ENCODE measurements at regions not wholly inside any gene's neighbourhood (a gene's known extent, or its start where the extent isn't known, plus 50 kb on each side); places are given as distances from the start of the nearest gene placed in this dataset.

- Histone ChIP-seq H3K9me3 (ENCODE audit: control insufficient read depth in 2 of 2, low read length in 2 of 2) (no peaks in the 10 kb centered on the region), H3K27ac (ENCODE audit: low read length) (no peak overlapping the region), H3K4me1 (ENCODE audit: control insufficient read depth, insufficient read depth, low read length) (no peaks in the 10 kb centered on the region), H3K27me3 (ENCODE audit: control insufficient read depth in 1 of 2, insufficient read depth in 2 of 2, low read length in 2 of 2) (peaks cover 0 to 4% of the 10 kb centered on the region in 2 donors), H3K4me3 (ENCODE audit: low read length in 2 of 2) (no peak overlapping the region), H3K9ac (ENCODE audit: low read length in 2 of 2) (no peak overlapping the region), H3K36me3 (ENCODE audit: control insufficient read depth in 2 of 2, insufficient read depth in 2 of 2, low read length in 2 of 2) (no peaks in the 10 kb centered on the region)
Measured at GRCh38 chr6:2542101-2542857, 208.4 kb downstream of the MYLK4 start.

- no peak overlapping the region for H3K4me3 ChIP-seq (ENCODE audit: low read length in 2 of 2)
- H3K9me3 ChIP-seq (ENCODE audit: control insufficient read depth in 2 of 2, low read length in 2 of 2), result peaks cover 0 to 1% of the 10 kb centered on the region in 2 donors
- H3K4me1 ChIP-seq (ENCODE audit: control insufficient read depth, insufficient read depth, low read length), result no peaks in the 10 kb centered on the region
- no peak overlapping the region for H3K27ac ChIP-seq (ENCODE audit: low read length)
- H3K9ac ChIP-seq (ENCODE audit: low read length in 2 of 2), result no peak overlapping the region
- no peaks in the 10 kb centered on the region for H3K36me3 ChIP-seq (ENCODE audit: control insufficient read depth in 2 of 2, insufficient read depth in 2 of 2, low read length in 2 of 2)
- peaks cover 2 to 3% of the 10 kb centered on the region in 2 donors for H3K27me3 ChIP-seq (ENCODE audit: control insufficient read depth in 1 of 2, insufficient read depth in 2 of 2, low read length in 2 of 2)
Measured at GRCh38 chr6:2536451-2536850, 214.3 kb downstream of the MYLK4 start.

- H3K4me1 ChIP-seq (ENCODE audit: control insufficient read depth, insufficient read depth, low read length), result no peaks in the 10 kb centered on the region
- no peak overlapping the region for H3K27ac ChIP-seq (ENCODE audit: low read length)
- peaks cover 2 to 3% of the 10 kb centered on the region in 2 donors for H3K27me3 ChIP-seq (ENCODE audit: control insufficient read depth in 1 of 2, insufficient read depth in 2 of 2, low read length in 2 of 2)
- H3K36me3 ChIP-seq (ENCODE audit: control insufficient read depth in 2 of 2, insufficient read depth in 2 of 2, low read length in 2 of 2), result no peaks in the 10 kb centered on the region
- peaks cover 0 to 2% of the 10 kb centered on the region in 2 donors for H3K9me3 ChIP-seq (ENCODE audit: control insufficient read depth in 2 of 2, low read length in 2 of 2)
- no peak overlapping the region for H3K9ac ChIP-seq (ENCODE audit: low read length in 2 of 2)
- H3K4me3 ChIP-seq (ENCODE audit: low read length in 2 of 2), result no peak overlapping the region
Measured at GRCh38 chr6:2535506-2535905, 215.2 kb downstream of the MYLK4 start.

- no peaks in the 10 kb centered on the region for H3K36me3 ChIP-seq (ENCODE audit: control insufficient read depth in 2 of 2, insufficient read depth in 2 of 2, low read length in 2 of 2)
- H3K4me3 ChIP-seq (ENCODE audit: low read length in 2 of 2), result no peak overlapping the region
- no peak overlapping the region for H3K9ac ChIP-seq (ENCODE audit: low read length in 2 of 2)
- no peaks in the 10 kb centered on the region for H3K4me1 ChIP-seq (ENCODE audit: control insufficient read depth, insufficient read depth, low read length)
- peaks cover 2 to 3% of the 10 kb centered on the region in 2 donors for H3K27me3 ChIP-seq (ENCODE audit: control insufficient read depth in 1 of 2, insufficient read depth in 2 of 2, low read length in 2 of 2)
- H3K9me3 ChIP-seq (ENCODE audit: control insufficient read depth in 2 of 2, low read length in 2 of 2), result peaks cover 0 to 2% of the 10 kb centered on the region in 2 donors
- H3K27ac ChIP-seq (ENCODE audit: low read length), result no peak overlapping the region
Measured at GRCh38 chr6:2534406-2535042, 216.2 kb downstream of the MYLK4 start.

- Histone ChIP-seq H3K27ac (ENCODE audit: low read length) (no peak overlapping the region), H3K36me3 (ENCODE audit: control insufficient read depth in 2 of 2, insufficient read depth in 2 of 2, low read length in 2 of 2) (no peaks in the 10 kb centered on the region), H3K4me1 (ENCODE audit: control insufficient read depth, insufficient read depth, low read length) (no peaks in the 10 kb centered on the region), H3K27me3 (ENCODE audit: control insufficient read depth in 1 of 2, insufficient read depth in 2 of 2, low read length in 2 of 2) (peaks cover 2 to 3% of the 10 kb centered on the region in 2 donors), H3K9ac (ENCODE audit: low read length in 2 of 2) (no peak overlapping the region), H3K9me3 (ENCODE audit: control insufficient read depth in 2 of 2, low read length in 2 of 2) (peaks cover 0 to 2% of the 10 kb centered on the region in 2 donors), H3K4me3 (ENCODE audit: low read length in 2 of 2) (no peak overlapping the region)
Measured at GRCh38 chr6:2531426-2532215, 219.1 kb downstream of the MYLK4 start.

GRCh38 chr6:2529211-2529719, 221.5 kb downstream of the MYLK4 start:
- H3K9ac ChIP-seq (ENCODE audit: low read length in 2 of 2), result no peak overlapping the region
- H3K27me3 ChIP-seq (ENCODE audit: control insufficient read depth in 1 of 2, insufficient read depth in 2 of 2, low read length in 2 of 2), result peaks cover 0 to under 1% of the 10 kb centered on the region in 2 donors
- no peaks in the 10 kb centered on the region for H3K36me3 ChIP-seq (ENCODE audit: control insufficient read depth in 2 of 2, insufficient read depth in 2 of 2, low read length in 2 of 2)
- H3K9me3 ChIP-seq (ENCODE audit: control insufficient read depth in 2 of 2, low read length in 2 of 2), result peaks cover 0 to 4% of the 10 kb centered on the region in 2 donors
- H3K4me1 ChIP-seq (ENCODE audit: control insufficient read depth, insufficient read depth, low read length), result no peaks in the 10 kb centered on the region
- no peak overlapping the region for H3K27ac ChIP-seq (ENCODE audit: low read length)
- no peak overlapping the region for H3K4me3 ChIP-seq (ENCODE audit: low read length in 2 of 2)

GRCh38 chr6:2528156-2528555, 222.6 kb downstream of the MYLK4 start:
- Histone ChIP-seq H3K9me3 (ENCODE audit: control insufficient read depth in 2 of 2, low read length in 2 of 2) (peaks cover 3 to 7% of the 10 kb centered on the region in 2 donors), H3K27me3 (ENCODE audit: control insufficient read depth in 1 of 2, insufficient read depth in 2 of 2, low read length in 2 of 2) (no peaks in the 10 kb centered on the region), H3K4me1 (ENCODE audit: control insufficient read depth, insufficient read depth, low read length) (no peaks in the 10 kb centered on the region), H3K9ac (ENCODE audit: low read length in 2 of 2) (no peak overlapping the region), H3K4me3 (ENCODE audit: low read length in 2 of 2) (no peak overlapping the region), H3K36me3 (ENCODE audit: control insufficient read depth in 2 of 2, insufficient read depth in 2 of 2, low read length in 2 of 2) (no peaks in the 10 kb centered on the region), H3K27ac (ENCODE audit: low read length) (no peak overlapping the region)

- Histone ChIP-seq H3K27me3 (ENCODE audit: control insufficient read depth in 1 of 2, insufficient read depth in 2 of 2, low read length in 2 of 2) (no peaks in the 10 kb centered on the region), H3K27ac (ENCODE audit: low read length) (no peak overlapping the region), H3K9me3 (ENCODE audit: control insufficient read depth in 2 of 2, low read length in 2 of 2) (peaks cover 3 to 7% of the 10 kb centered on the region in 2 donors)
Measured at GRCh38 chr6:2526766-2527165, 224.0 kb downstream of the MYLK4 start.

GRCh38 chr6:2524090-2524489, 226.6 kb downstream of the MYLK4 start:
- no peak overlapping the region for H3K9ac ChIP-seq (ENCODE audit: low read length in 2 of 2)
- no peaks in the 10 kb centered on the region for H3K4me1 ChIP-seq (ENCODE audit: control insufficient read depth, insufficient read depth, low read length)
- no peak overlapping the region for H3K27ac ChIP-seq (ENCODE audit: low read length)
- H3K4me3 ChIP-seq (ENCODE audit: low read length in 2 of 2), result no peak overlapping the region
- H3K9me3 ChIP-seq (ENCODE audit: control insufficient read depth in 2 of 2, low read length in 2 of 2), result peaks cover 7 to 11% of the 10 kb centered on the region in 2 donors
- no peaks in the 10 kb centered on the region for H3K27me3 ChIP-seq (ENCODE audit: control insufficient read depth in 1 of 2, insufficient read depth in 2 of 2, low read length in 2 of 2)
- no peaks in the 10 kb centered on the region for H3K36me3 ChIP-seq (ENCODE audit: control insufficient read depth in 2 of 2, insufficient read depth in 2 of 2, low read length in 2 of 2)

More at GRCh38 chr6:2526766-2527165, 224.0 kb downstream of the MYLK4 start:
- Histone ChIP-seq H3K9ac (ENCODE audit: low read length in 2 of 2) (no peak overlapping the region), H3K4me3 (ENCODE audit: low read length in 2 of 2) (no peak overlapping the region), H3K4me1 (ENCODE audit: control insufficient read depth, insufficient read depth, low read length) (no peaks in the 10 kb centered on the region), H3K36me3 (ENCODE audit: control insufficient read depth in 2 of 2, insufficient read depth in 2 of 2, low read length in 2 of 2) (no peaks in the 10 kb centered on the region)

GRCh38 chr6:2523061-2523460, 227.7 kb downstream of the MYLK4 start:
- H3K4me1 ChIP-seq (ENCODE audit: control insufficient read depth, insufficient read depth, low read length), result no peaks in the 10 kb centered on the region
- no peak overlapping the region for H3K9ac ChIP-seq (ENCODE audit: low read length in 2 of 2)
- H3K9me3 ChIP-seq (ENCODE audit: control insufficient read depth in 2 of 2, low read length in 2 of 2), result peaks cover 7 to 11% of the 10 kb centered on the region in 2 donors
- H3K36me3 ChIP-seq (ENCODE audit: control insufficient read depth in 2 of 2, insufficient read depth in 2 of 2, low read length in 2 of 2), result no peaks in the 10 kb centered on the region
- H3K4me3 ChIP-seq (ENCODE audit: low read length in 2 of 2), result no peak overlapping the region
- H3K27me3 ChIP-seq (ENCODE audit: control insufficient read depth in 1 of 2, insufficient read depth in 2 of 2, low read length in 2 of 2), result no peaks in the 10 kb centered on the region
- no peak overlapping the region for H3K27ac ChIP-seq (ENCODE audit: low read length)

Data from stomach smooth muscle (tissue), 2 donors.